ENCODE measurements at regions not wholly inside any gene's neighbourhood (a gene's known extent, or its start where the extent isn't known, plus 50 kb on each side); places are given as distances from the start of the nearest gene placed in this dataset.
"Not testable (repeated sequence)": the region's sequence is repeated elsewhere in the genome, so short reads cannot be mapped to it uniquely, and the experiment has no call there.

DNA sequence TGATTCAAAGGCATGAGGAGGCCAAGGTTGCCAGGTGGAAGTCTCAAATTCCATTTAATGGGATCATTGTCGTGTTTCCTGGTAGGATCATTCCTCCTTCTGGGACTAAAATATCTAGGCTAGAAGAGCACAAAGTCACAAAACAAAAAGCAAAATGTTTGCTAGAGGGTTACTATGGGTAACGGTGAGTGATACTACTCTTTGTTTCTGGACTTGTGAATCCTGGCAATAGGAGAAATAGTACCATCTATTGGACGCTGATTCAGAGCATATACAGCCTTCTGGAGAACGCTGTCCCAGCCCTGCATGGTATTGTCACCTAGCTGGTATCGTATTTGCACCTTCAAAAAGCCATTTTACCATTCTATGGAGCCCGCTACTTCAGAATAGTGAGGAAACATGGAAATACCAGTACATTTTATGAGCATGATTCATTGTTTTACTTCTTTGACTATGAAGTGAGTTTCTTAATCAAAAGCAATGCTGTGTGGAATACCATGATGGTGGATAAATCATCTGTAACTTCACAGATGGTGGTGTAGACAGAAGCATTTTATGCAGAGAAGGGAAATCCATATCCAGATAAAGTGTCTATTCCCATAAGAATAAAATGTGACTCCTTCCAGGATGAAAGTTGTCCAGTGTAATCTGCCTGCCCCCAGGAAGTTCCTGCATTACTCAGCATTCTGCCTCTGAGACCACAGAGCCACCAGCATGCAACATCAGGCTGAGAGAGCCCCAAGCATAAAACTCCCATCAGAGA is 361.0 kb downstream of the ETV1 start:
- DNase-seq, result no peak
- Mint-ChIP-seq H3K4me3 (no peak overlapping the region), H3K27ac (no peak overlapping the region), H3K9me3 (no peaks in the 10 kb centered on the region), H3K36me3 (no peaks in the 10 kb centered on the region), H3K27me3 (no peaks in the 10 kb centered on the region), H3K4me1 (no peaks in the 10 kb centered on the region)

- H3K4me3 Mint-ChIP-seq, H3K27ac Mint-ChIP-seq, H3K9me3 Mint-ChIP-seq, H3K36me3 Mint-ChIP-seq, H3K4me1 Mint-ChIP-seq, DNase-seq, H3K27me3 Mint-ChIP-seq: not testable (repeated sequence)
Observed at GRCh38 chr7:13631207-13632049, 358.0 kb downstream of the ETV1 start.

DNA sequence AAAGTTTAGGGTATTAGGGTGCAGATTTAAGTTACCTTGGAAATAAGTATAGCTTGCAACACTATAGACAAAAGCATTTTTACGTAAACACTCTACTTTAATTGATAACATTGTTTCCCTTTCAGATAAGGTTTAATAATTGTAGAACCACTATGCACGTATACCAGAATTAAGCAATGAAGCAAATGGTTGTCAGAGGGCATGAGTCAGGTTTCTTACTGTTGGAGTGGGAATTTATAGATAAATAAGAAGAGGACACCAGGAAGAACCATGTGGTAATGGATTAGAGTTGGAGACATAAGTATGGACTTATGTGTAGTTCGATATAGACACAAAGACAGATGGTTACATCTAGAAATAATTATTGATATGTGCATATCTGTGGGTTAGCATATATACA is 355.6 kb downstream of the ETV1 start:
- H3K27ac Mint-ChIP-seq, result no peak overlapping the region
- H3K4me3 Mint-ChIP-seq, result no peak overlapping the region
- DNase-seq, result no peak
- H3K9me3 Mint-ChIP-seq, result no peaks in the 10 kb centered on the region
- H3K36me3 Mint-ChIP-seq, result no peaks in the 10 kb centered on the region
- no peaks in the 10 kb centered on the region for H3K27me3 Mint-ChIP-seq
- H3K4me1 Mint-ChIP-seq, result no peaks in the 10 kb centered on the region

- no peaks in the 10 kb centered on the region for H3K4me1 Mint-ChIP-seq
- H3K27me3 Mint-ChIP-seq, result no peaks in the 10 kb centered on the region
- no peak for DNase-seq
Observed at GRCh38 chr7:13639396-13639795, 350.1 kb downstream of the ETV1 start.

GRCh38 chr7:13641714-13642113 is 347.8 kb downstream of the ETV1 start:
- H3K36me3 Mint-ChIP-seq, result no peaks in the 10 kb centered on the region
- H3K27ac Mint-ChIP-seq, result no peak overlapping the region
- H3K4me1 Mint-ChIP-seq, result no peaks in the 10 kb centered on the region
- DNase-seq, result no peak
- no peak overlapping the region for H3K4me3 Mint-ChIP-seq
- H3K9me3 Mint-ChIP-seq, result no peaks in the 10 kb centered on the region
- H3K27me3 Mint-ChIP-seq, result no peaks in the 10 kb centered on the region

More at GRCh38 chr7:13639396-13639795, 350.1 kb downstream of the ETV1 start:
- H3K9me3 Mint-ChIP-seq, result no peaks in the 10 kb centered on the region
- H3K36me3 Mint-ChIP-seq, result no peaks in the 10 kb centered on the region
- no peak overlapping the region for H3K4me3 Mint-ChIP-seq
- H3K27ac Mint-ChIP-seq, result no peak overlapping the region

- Mint-ChIP-seq H3K4me1 (no peaks in the 10 kb centered on the region), H3K9me3 (peaks cover 1% of the 10 kb centered on the region), H3K36me3 (no peaks in the 10 kb centered on the region), H3K27ac (no peak overlapping the region), H3K27me3 (no peaks in the 10 kb centered on the region), H3K4me3 (no peak overlapping the region)
- DNase-seq, result no peak
Observed at GRCh38 chr7:13651167-13651566, 338.3 kb downstream of the ETV1 start.

GRCh38 chr7:13656330-13656729 is 333.1 kb downstream of the ETV1 start:
- no peak overlapping the region for H3K27ac Mint-ChIP-seq
- no peaks in the 10 kb centered on the region for H3K27me3 Mint-ChIP-seq
- no peak overlapping the region for H3K4me3 Mint-ChIP-seq
- no peak for DNase-seq
- H3K36me3 Mint-ChIP-seq, result no peaks in the 10 kb centered on the region
- no peaks in the 10 kb centered on the region for H3K4me1 Mint-ChIP-seq
- H3K9me3 Mint-ChIP-seq, result peaks cover 7% of the 10 kb centered on the region

- no peaks in the 10 kb centered on the region for H3K27me3 Mint-ChIP-seq
- no peak overlapping the region for H3K4me3 Mint-ChIP-seq
- no peak overlapping the region for H3K27ac Mint-ChIP-seq
- DNase-seq, result no peak
- H3K36me3 Mint-ChIP-seq, result no peaks in the 10 kb centered on the region
- peaks cover 19% of the 10 kb centered on the region for H3K9me3 Mint-ChIP-seq
- H3K4me1 Mint-ChIP-seq, result no peaks in the 10 kb centered on the region
Observed at GRCh38 chr7:13673290-13673689, 316.2 kb downstream of the ETV1 start.

GRCh38 chr7:13682626-13683025 is 306.8 kb downstream of the ETV1 start:
- H3K4me3 Mint-ChIP-seq, result no peak overlapping the region
- no peak overlapping the region for H3K27ac Mint-ChIP-seq
- no peaks in the 10 kb centered on the region for H3K4me1 Mint-ChIP-seq
- no peak for DNase-seq
- no peaks in the 10 kb centered on the region for H3K27me3 Mint-ChIP-seq
- peaks cover 2% of the 10 kb centered on the region for H3K9me3 Mint-ChIP-seq
- H3K36me3 Mint-ChIP-seq, result no peaks in the 10 kb centered on the region

DNA sequence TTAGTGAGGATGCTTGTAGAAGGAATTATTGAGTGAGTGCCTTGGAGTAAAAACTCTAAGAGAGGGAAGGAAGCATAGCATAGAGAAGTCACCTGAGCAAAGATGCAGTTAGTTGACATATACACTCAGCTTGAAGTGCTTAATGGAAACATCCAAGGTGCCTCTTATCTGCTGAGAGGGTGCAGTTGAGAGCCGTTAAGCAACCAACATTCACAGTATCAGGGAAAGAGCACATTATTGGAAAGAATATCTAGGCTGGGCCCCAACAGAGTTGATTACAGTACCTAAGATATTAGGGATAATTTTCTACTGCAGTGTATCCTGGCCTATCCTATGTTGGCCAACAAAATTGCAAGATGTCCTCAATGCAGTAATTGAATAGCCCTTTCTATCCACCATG is 302.0 kb downstream of the ETV1 start:
- no peaks in the 10 kb centered on the region for H3K27me3 Mint-ChIP-seq
- no peak overlapping the region for H3K27ac Mint-ChIP-seq
- no peaks in the 10 kb centered on the region for H3K9me3 Mint-ChIP-seq
- H3K4me1 Mint-ChIP-seq, result no peaks in the 10 kb centered on the region
- no peak overlapping the region for H3K4me3 Mint-ChIP-seq
- no peak for DNase-seq
- no peaks in the 10 kb centered on the region for H3K36me3 Mint-ChIP-seq

DNA sequence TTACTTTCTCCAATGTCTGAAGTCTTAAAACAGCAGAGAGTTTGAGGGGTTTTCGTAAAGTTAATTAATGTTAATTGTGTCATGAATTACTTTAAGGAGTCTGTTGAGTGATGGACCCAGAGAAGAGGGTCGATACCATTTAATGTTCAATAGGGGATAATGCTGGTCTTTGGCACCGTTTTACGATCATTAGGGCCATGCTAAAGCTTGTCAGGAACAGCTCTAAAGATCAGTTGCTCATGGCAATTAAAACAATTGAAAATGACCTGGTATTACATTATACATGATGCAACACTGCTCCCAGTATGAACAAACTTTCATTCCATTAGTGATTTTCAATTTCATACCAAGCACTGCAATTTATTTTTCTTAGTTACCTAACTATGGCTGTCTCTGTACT is 296.9 kb downstream of the ETV1 start:
- H3K4me1 Mint-ChIP-seq, result no peaks in the 10 kb centered on the region

GRCh38 chr7:13702251-13702650 is 287.2 kb downstream of the ETV1 start:
- DNase-seq, result no peak
- Mint-ChIP-seq H3K27ac (no peak overlapping the region), H3K4me1 (no peaks in the 10 kb centered on the region), H3K4me3 (no peak overlapping the region), H3K9me3 (peaks cover 3% of the 10 kb centered on the region), H3K36me3 (no peaks in the 10 kb centered on the region), H3K27me3 (no peaks in the 10 kb centered on the region)

More for the DNA sequence above, 296.9 kb downstream of the ETV1 start:
- H3K27ac Mint-ChIP-seq, result no peak overlapping the region
- no peaks in the 10 kb centered on the region for H3K27me3 Mint-ChIP-seq
- H3K36me3 Mint-ChIP-seq, result no peaks in the 10 kb centered on the region
- no peak for DNase-seq
- no peak overlapping the region for H3K4me3 Mint-ChIP-seq
- H3K9me3 Mint-ChIP-seq, result no peaks in the 10 kb centered on the region

GRCh38 chr7:13708670-13709069 is 280.8 kb downstream of the ETV1 start:
- no peak overlapping the region for H3K27ac Mint-ChIP-seq
- H3K27me3 Mint-ChIP-seq, result no peaks in the 10 kb centered on the region
- H3K4me3 Mint-ChIP-seq, result no peak overlapping the region
- DNase-seq, result no peak
- H3K4me1 Mint-ChIP-seq, result no peaks in the 10 kb centered on the region
- H3K9me3 Mint-ChIP-seq, result no peaks in the 10 kb centered on the region
- no peaks in the 10 kb centered on the region for H3K36me3 Mint-ChIP-seq

DNA sequence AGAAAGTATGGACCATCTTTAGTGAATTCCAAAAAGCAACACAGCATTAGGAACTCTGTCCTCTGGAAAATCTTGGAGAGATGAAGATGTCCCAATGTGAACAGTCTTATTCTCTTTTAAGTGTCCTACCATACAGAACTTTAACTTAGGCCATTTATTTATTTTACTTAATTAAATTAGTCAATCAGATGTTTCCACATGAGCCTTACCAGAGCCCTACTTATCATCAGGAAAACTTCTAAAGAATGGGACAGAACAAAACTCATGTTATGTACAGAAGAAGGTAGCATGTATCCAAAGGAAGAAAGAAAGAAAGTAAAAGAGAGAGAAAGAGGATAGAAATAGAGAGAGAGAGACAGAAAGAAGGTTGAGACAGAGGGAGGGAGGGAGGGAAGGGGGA is 276.4 kb downstream of the ETV1 start:
- H3K27me3 Mint-ChIP-seq, result no peaks in the 10 kb centered on the region
- no peaks in the 10 kb centered on the region for H3K9me3 Mint-ChIP-seq
- no peak for DNase-seq
- H3K27ac Mint-ChIP-seq, result no peak overlapping the region
- H3K4me1 Mint-ChIP-seq, result no peaks in the 10 kb centered on the region
- no peaks in the 10 kb centered on the region for H3K36me3 Mint-ChIP-seq
- H3K4me3 Mint-ChIP-seq, result no peak overlapping the region

GRCh38 chr7:13715534-13715933 is 273.9 kb downstream of the ETV1 start:
- H3K4me3 Mint-ChIP-seq, result no peak overlapping the region
- H3K9me3 Mint-ChIP-seq, result no peaks in the 10 kb centered on the region
- no peaks in the 10 kb centered on the region for H3K4me1 Mint-ChIP-seq
- H3K27me3 Mint-ChIP-seq, result no peaks in the 10 kb centered on the region
- H3K27ac Mint-ChIP-seq, result no peak overlapping the region
- no peaks in the 10 kb centered on the region for H3K36me3 Mint-ChIP-seq
- DNase-seq, result no peak

DNA sequence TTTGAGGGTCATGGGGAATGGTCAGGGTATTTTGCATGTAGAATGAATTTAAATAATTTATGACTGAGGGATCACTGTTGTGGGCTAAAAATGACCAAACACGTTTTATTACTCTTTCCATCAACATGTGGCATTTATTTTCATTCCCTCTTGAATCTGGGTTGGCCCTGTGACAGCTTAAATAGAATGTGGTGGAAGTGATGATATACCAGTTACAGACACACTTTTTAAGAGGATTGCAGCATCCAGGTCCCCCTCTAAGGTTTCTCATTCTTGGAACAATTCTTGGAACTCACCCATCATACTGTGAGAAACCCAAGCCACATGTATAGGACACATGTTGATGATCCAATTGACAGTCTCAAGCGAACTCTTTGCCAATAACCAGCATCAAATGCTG is 272.4 kb downstream of the ETV1 start:
- no peak for DNase-seq
- H3K4me1 Mint-ChIP-seq, result no peaks in the 10 kb centered on the region
- no peak overlapping the region for H3K4me3 Mint-ChIP-seq
- H3K9me3 Mint-ChIP-seq, result no peaks in the 10 kb centered on the region
- H3K27ac Mint-ChIP-seq, result no peak overlapping the region
- no peaks in the 10 kb centered on the region for H3K27me3 Mint-ChIP-seq
- no peaks in the 10 kb centered on the region for H3K36me3 Mint-ChIP-seq

Data from activated naive CD8-positive, alpha-beta T cell treated with anti-CD3 and anti-CD28 coated beads for 36 hours (primary cell).